Hepatocyte (in vitro differentiated cells): ENCODE measurements at regions not wholly inside any gene's neighbourhood (a gene's known extent, or its start where the extent isn't known, plus 50 kb on each side); places are given as distances from the start of the nearest gene placed in this dataset.

ENCODE experiments used
- DNase-seq: peaks from one replicate; pipeline ENCODE4 v3.0.0-alpha.2; 2016; ENCODE audit warnings: low spot score
- H2AFZ ChIP-seq: fragments of 200-600 bp; sonication (generic); 2 replicates; pipeline ENCODE4 v1.6.0; 2016; ENCODE audit warnings: antibody characterized with exemption, mild to moderate bottlenecking
- H3K27ac ChIP-seq: fragments of 200-600 bp; sonication (generic); 2 replicates; pipeline ENCODE4 v1.5.1; 2016; ENCODE audit warnings: mild to moderate bottlenecking
- H3K27me3 ChIP-seq: fragments of 200-600 bp; sonication (generic); 2 replicates; pipeline ENCODE4 v1.6.1; 2016
- H3K36me3 ChIP-seq: fragments of 200-600 bp; sonication (generic); replicated peaks from 2 replicates; pipeline ENCODE4 v1.5.1; 2016; ENCODE audit warnings: low read depth; ENCODE audit not compliant: insufficient read depth
- H3K4me1 ChIP-seq: fragments of 200-600 bp; sonication (generic); 2 replicates; pipeline ENCODE4 v1.5.1; 2016; ENCODE audit warnings: mild to moderate bottlenecking, moderate library complexity; ENCODE audit not compliant: insufficient read depth
- H3K4me2 ChIP-seq: fragments of 200-600 bp; sonication (generic); 2 replicates; pipeline ENCODE4 v1.6.0; 2016
- H3K4me3 ChIP-seq: fragments of 200-600 bp; sonication (generic); 2 replicates; pipeline ENCODE4 v1.5.1; 2016; ENCODE audit warnings: mild to moderate bottlenecking
- H3K79me2 ChIP-seq: fragments of 200-600 bp; sonication (generic); 2 replicates; pipeline ENCODE4 v1.6.0; 2017; ENCODE audit warnings: mild to moderate bottlenecking
- H3K9me2 ChIP-seq: fragments of 200-600 bp; sonication (generic); replicated peaks from 2 replicates; pipeline ENCODE4 v1.6.0; 2017; ENCODE audit warnings: mild to moderate bottlenecking; ENCODE audit not compliant: insufficient read depth
- H3K9me3 ChIP-seq: fragments of 200-600 bp; sonication (generic); 2 replicates; pipeline ENCODE4 v1.5.1; 2016; ENCODE audit warnings: low read depth, mild to moderate bottlenecking
- H4K20me1 ChIP-seq: fragments of 200-600 bp; sonication (generic); 2 replicates; pipeline ENCODE4 v1.6.0; 2016; ENCODE audit warnings: mild to moderate bottlenecking; ENCODE audit not compliant: insufficient read depth, poor library complexity, severe bottlenecking
- EZH2 ChIP-seq: fragments of 200-600 bp; sonication (generic); IDR thresholded peaks from 2 replicates; pipeline ENCODE4 v1.6.1; 2016; ENCODE audit warnings: antibody characterized with exemption, mild to moderate bottlenecking, borderline replicate concordance
- EZH2phosphoT487 ChIP-seq: fragments of 200-600 bp; sonication (generic); IDR thresholded peaks from one replicate; pipeline ENCODE4 v1.6.1; 2018; ENCODE audit warnings: antibody characterized with exemption, mild to moderate bottlenecking, low read depth, moderate library complexity; ENCODE audit not compliant: unreplicated experiment, severe bottlenecking
- WGBS: methylation state at CpG from one replicate; pipeline ENCODE4 v1.1.6; 2016; ENCODE audit warnings: low lambda C conversion rate; ENCODE audit errors: missing lambda C conversion rate; 5-methylcytosine and 5-hydroxymethylcytosine counted together
- TF ChIP-seq, protein P1 (sequence below): fragments of 200-600 bp; sonication (generic); IDR thresholded peaks from 2 replicates; pipeline ENCODE4 v1.5.1; 2016; ENCODE audit warnings: antibody characterized with exemption, mild to moderate bottlenecking; ENCODE audit not compliant: poor library complexity

DNA sequence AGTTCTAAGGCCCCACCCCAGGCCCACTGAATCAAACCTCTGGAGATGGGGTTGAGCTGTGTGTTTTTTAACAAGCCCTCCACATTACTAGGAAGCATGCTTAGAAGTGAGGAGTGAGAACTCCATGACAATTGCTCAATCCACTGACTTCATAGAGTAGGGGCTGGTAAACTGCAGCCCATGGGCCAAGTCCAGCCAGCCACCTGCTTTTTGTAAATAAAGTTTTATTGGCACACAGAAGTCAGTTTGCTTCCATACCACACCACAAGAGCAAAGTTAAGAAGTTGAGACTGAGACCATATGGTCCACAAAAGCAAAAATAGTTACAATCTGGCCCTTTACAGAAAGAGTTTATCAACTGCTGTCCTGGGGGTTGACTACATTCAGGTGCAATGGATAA, 309.2 kb downstream of the SETD4 start:
- Histone ChIP-seq H2AFZ (no peak overlapping the region), H3K27ac (no peak overlapping the region), H3K4me3 (no peak overlapping the region), H3K36me3 (no peaks in the 10 kb centered on the region), H3K9me3 (no peaks in the 10 kb centered on the region), H3K79me2 (no peaks in the 10 kb centered on the region), H3K9me2 (no peaks in the 10 kb centered on the region), H3K27me3 (peaks cover 10% of the 10 kb centered on the region), H3K4me2 (no peak overlapping the region), H3K4me1 (no peaks in the 10 kb centered on the region), H4K20me1 (no peaks in the 10 kb centered on the region)
- TF ChIP-seq EZH2phosphoT487 (no peak), EZH2 (no peak)
- TF ChIP-seq, protein P1, sequence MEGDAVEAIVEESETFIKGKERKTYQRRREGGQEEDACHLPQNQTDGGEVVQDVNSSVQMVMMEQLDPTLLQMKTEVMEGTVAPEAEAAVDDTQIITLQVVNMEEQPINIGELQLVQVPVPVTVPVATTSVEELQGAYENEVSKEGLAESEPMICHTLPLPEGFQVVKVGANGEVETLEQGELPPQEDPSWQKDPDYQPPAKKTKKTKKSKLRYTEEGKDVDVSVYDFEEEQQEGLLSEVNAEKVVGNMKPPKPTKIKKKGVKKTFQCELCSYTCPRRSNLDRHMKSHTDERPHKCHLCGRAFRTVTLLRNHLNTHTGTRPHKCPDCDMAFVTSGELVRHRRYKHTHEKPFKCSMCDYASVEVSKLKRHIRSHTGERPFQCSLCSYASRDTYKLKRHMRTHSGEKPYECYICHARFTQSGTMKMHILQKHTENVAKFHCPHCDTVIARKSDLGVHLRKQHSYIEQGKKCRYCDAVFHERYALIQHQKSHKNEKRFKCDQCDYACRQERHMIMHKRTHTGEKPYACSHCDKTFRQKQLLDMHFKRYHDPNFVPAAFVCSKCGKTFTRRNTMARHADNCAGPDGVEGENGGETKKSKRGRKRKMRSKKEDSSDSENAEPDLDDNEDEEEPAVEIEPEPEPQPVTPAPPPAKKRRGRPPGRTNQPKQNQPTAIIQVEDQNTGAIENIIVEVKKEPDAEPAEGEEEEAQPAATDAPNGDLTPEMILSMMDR: no peak
- no peak for DNase-seq

DNA sequence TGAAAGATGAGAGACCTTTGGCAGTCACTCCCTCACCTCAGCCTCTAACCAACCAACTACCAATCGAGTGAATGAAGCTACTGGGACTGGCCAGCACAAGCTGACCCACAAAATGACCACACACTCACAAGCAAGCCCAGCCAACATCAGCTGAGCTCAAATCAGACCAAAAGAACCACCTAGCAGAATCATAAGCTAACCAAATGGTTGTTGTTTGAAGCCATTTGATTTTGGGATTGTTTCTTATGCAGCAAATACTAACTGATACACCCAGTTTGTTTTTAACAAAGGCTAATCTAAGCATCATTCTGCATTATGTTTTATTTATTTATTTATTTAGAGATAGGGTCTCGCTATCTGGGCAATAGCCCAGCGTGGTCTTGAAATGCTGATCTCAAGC, 310.4 kb downstream of the SETD4 start:
- no peak overlapping the region for H3K4me2 ChIP-seq
- no peaks in the 10 kb centered on the region for H3K36me3 ChIP-seq
- peaks cover 10% of the 10 kb centered on the region for H3K27me3 ChIP-seq
- H3K9me2 ChIP-seq: no peaks in the 10 kb centered on the region
- WGBS: 95% methylated on average over 3 of the region's 3 CpGs
- H4K20me1 ChIP-seq: no peaks in the 10 kb centered on the region
- no peak overlapping the region for H2AFZ ChIP-seq
- H3K9me3 ChIP-seq: no peaks in the 10 kb centered on the region
- H3K4me1 ChIP-seq: peaks cover 6% of the 10 kb centered on the region
- no peak overlapping the region for H3K27ac ChIP-seq
- no peaks in the 10 kb centered on the region for H3K79me2 ChIP-seq
- TF ChIP-seq EZH2phosphoT487 (no peak), EZH2 (no peak)
- TF ChIP-seq, protein P1: no peak
- DNase-seq: no peak
- H3K4me3 ChIP-seq: no peak overlapping the region

DNA sequence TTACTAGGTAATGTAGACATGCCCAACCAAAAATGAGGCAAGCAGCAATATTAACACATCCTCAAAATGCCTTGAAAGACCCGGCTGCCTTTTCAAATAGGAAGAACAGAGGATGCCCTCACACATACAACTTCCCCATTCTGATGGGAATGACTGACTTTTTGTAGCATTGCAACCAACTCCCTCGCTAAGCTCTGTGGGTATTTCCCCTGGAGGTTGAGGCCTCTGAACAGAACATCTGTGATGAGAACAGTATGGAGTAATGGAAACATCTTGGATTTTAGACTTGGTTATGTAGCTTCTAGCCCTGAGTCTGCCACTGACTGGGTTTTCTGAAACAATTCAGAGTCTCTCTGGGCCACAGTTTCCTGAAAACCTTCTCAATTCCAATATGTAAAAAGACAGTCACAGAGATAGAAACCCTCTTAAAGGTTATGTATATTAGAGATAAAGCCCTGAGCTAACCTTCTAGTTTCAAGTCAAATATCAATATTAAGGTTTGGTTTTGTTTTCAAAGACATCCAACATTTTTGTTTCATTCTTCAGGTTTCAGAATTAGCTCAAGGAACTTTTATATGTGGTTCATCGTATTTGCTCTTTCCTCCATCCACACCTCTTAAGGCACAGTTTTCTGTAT, 311.5 kb downstream of the SETD4 start:
- no peaks in the 10 kb centered on the region for H4K20me1 ChIP-seq
- peaks cover 2% of the 10 kb centered on the region for H3K27me3 ChIP-seq
- H3K4me2 ChIP-seq: no peak overlapping the region
- H3K9me2 ChIP-seq: no peaks in the 10 kb centered on the region
- no peaks in the 10 kb centered on the region for H3K9me3 ChIP-seq
- H3K79me2 ChIP-seq: no peaks in the 10 kb centered on the region
- peaks cover 7% of the 10 kb centered on the region for H3K4me1 ChIP-seq
- no peak overlapping the region for H3K27ac ChIP-seq
- no peak overlapping the region for H2AFZ ChIP-seq
- no peaks in the 10 kb centered on the region for H3K36me3 ChIP-seq
- 87% methylated on average over 3 of the region's 3 CpGs for WGBS
- DNase-seq: no peak
- TF ChIP-seq EZH2phosphoT487: no peak
- no peak for TF ChIP-seq EZH2
- TF ChIP-seq, protein P1: no peak
- H3K4me3 ChIP-seq: no peak overlapping the region
